ENCODE measurements at regions not wholly inside any gene's neighbourhood (a gene's known extent, or its start where the extent isn't known, plus 50 kb on each side); places are given as distances from the start of the nearest gene placed in this dataset.

DNA sequence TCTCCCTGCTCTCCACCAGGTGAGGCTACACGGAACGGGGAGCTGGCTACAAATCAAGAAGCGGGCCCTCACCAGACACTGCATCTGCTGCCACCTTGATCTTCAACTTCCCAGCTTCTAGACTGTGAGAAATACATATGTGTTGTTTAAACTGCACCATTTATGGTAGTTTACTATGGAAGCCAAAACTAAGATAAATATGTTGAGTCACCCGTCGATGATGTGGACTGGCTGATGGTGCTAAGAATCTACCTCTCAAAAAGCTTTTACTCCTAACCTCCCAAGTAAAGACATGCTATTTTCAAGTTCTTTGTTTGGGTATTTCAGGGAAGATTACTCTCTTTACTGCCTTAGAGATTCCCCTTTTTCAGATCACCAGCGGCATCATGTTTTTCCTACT, 110.9 kb downstream of the VGLL3 start:
- no peak for TF ChIP-seq ZFX (IDR thresholded peaks at IDR 0.05)
- TF ChIP-seq, protein P1, sequence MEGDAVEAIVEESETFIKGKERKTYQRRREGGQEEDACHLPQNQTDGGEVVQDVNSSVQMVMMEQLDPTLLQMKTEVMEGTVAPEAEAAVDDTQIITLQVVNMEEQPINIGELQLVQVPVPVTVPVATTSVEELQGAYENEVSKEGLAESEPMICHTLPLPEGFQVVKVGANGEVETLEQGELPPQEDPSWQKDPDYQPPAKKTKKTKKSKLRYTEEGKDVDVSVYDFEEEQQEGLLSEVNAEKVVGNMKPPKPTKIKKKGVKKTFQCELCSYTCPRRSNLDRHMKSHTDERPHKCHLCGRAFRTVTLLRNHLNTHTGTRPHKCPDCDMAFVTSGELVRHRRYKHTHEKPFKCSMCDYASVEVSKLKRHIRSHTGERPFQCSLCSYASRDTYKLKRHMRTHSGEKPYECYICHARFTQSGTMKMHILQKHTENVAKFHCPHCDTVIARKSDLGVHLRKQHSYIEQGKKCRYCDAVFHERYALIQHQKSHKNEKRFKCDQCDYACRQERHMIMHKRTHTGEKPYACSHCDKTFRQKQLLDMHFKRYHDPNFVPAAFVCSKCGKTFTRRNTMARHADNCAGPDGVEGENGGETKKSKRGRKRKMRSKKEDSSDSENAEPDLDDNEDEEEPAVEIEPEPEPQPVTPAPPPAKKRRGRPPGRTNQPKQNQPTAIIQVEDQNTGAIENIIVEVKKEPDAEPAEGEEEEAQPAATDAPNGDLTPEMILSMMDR (conservative IDR thresholded peaks at IDR 0.05): no peak
